Cardiac muscle cell (in vitro differentiated cells and primary cell): ENCODE measurements at regions not wholly inside any gene's neighbourhood (a gene's known extent, or its start where the extent isn't known, plus 50 kb on each side); places are given as distances from the start of the nearest gene placed in this dataset.

Source experiments
- DNase-seq, 2 donors: peaks; one replicate each; pipeline versions ENCODE4 v3.0.0 to v3.0.0-alpha.2; 2010 to 2017; ENCODE audit warnings: low read depth in 1 of 2, low spot score in 1 of 2
- H3K27ac ChIP-seq: fragments of 200-600 bp; sonication (generic); 2 replicates; pipeline ENCODE4 v1.5.1; 2016
- H3K27me3 ChIP-seq: fragments of 200-600 bp; sonication (generic); 2 replicates; pipeline ENCODE4 v1.6.0; 2016; ENCODE audit warnings: control low read depth
- H3K36me3 ChIP-seq: fragments of 200-600 bp; sonication (generic); 2 replicates; pipeline ENCODE4 v1.5.1; 2016; ENCODE audit warnings: control low read depth
- H3K4me1 ChIP-seq: fragments of 200-600 bp; sonication (generic); 2 replicates; pipeline ENCODE4 v1.8.1; 2017; ENCODE audit warnings: low read depth, mild to moderate bottlenecking, mixed run types
- H3K4me3 ChIP-seq: fragments of 200-600 bp; sonication (generic); 2 replicates; pipeline ENCODE4 v1.5.1; 2016; ENCODE audit warnings: mild to moderate bottlenecking
- H3K9me3 ChIP-seq: fragments of 200-600 bp; sonication (generic); 2 replicates; pipeline ENCODE4 v1.5.1; 2017; ENCODE audit warnings: low read depth, mild to moderate bottlenecking, control low read depth
- TF ChIP-seq, protein P1 (sequence below): IDR thresholded peaks from 2 replicates; pipeline ENCODE4 v1.5.1; 2012; ENCODE audit warnings: low read depth, mild to moderate bottlenecking, low read length

DNA sequence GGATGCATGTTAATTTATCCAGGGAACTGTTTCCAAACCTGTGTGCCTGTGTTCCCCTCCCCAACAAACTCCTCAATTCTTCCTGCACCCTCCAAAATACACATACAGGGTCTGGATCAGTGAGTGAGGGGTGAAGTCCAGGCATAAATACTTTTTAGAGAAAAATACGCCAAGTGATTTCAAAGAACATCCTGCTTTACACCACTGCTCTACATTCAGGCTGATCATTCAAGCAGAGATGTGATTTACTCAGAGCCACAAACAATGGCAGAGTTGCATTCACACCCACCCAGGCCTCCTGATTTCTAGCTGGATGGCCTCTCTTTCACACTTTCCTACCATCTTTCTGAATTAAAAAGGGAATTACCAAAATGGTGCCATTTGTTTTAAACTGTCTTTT is 289.5 kb upstream of the SLC14A2 start:
- H3K9me3 ChIP-seq: no peaks in the 10 kb centered on the region
- peaks cover 13% of the 10 kb centered on the region for H3K4me1 ChIP-seq
- no peaks in the 10 kb centered on the region for H3K36me3 ChIP-seq
- no peak for DNase-seq
- no peak overlapping the region for H3K4me3 ChIP-seq
- TF ChIP-seq, protein P1, sequence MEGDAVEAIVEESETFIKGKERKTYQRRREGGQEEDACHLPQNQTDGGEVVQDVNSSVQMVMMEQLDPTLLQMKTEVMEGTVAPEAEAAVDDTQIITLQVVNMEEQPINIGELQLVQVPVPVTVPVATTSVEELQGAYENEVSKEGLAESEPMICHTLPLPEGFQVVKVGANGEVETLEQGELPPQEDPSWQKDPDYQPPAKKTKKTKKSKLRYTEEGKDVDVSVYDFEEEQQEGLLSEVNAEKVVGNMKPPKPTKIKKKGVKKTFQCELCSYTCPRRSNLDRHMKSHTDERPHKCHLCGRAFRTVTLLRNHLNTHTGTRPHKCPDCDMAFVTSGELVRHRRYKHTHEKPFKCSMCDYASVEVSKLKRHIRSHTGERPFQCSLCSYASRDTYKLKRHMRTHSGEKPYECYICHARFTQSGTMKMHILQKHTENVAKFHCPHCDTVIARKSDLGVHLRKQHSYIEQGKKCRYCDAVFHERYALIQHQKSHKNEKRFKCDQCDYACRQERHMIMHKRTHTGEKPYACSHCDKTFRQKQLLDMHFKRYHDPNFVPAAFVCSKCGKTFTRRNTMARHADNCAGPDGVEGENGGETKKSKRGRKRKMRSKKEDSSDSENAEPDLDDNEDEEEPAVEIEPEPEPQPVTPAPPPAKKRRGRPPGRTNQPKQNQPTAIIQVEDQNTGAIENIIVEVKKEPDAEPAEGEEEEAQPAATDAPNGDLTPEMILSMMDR: no peak
- H3K27me3 ChIP-seq: no peaks in the 10 kb centered on the region
- H3K27ac ChIP-seq: no peak overlapping the region

DNA sequence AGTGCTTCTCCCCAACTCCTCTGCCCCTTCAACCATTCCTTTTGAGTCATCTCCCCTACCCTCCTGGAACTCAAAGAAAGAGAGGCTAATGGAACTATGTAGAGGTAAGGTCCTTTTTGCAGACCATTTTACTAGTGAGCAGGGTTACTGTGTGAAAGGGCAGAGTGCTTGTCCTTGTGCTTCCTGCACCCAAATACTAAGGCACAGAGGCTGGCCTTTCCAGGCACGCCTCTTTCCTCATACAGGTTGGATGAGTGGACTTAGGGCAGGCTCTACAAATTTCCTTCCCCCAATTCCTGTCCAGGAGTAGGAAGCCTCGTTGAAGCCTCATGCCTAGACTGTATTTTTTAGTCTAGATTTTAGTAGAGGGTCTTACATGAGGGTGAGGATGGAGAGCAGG is 288.8 kb upstream of the SLC14A2 start:
- Histone ChIP-seq H3K36me3 (no peaks in the 10 kb centered on the region), H3K9me3 (no peaks in the 10 kb centered on the region), H3K27ac (no peak overlapping the region), H3K27me3 (no peaks in the 10 kb centered on the region), H3K4me3 (no peak overlapping the region), H3K4me1 (peaks cover 8% of the 10 kb centered on the region)
- TF ChIP-seq, protein P1: no peak
- DNase-seq: no peak

DNA sequence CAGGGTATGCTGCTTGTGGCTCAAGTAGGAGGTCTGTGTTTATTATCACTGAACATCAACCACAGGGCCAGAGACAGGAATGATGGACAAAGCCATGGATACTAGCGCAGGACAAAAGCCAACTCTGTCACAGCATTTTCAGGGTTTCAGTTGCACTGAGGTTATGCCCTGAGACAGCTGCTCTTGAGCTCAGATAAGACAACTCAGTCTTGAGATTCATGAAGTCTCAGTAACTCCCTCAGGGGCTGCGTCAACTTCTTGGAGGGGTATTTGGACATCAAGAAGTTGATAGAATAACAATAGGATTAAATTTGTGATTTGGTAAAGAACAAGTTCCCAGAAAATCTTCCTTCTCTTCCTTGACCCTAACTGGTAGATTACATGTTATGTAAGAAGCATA is 287.0 kb upstream of the SLC14A2 start:
- Histone ChIP-seq H3K4me1 (no peaks in the 10 kb centered on the region), H3K27ac (no peak overlapping the region), H3K9me3 (no peaks in the 10 kb centered on the region), H3K27me3 (no peaks in the 10 kb centered on the region), H3K36me3 (no peaks in the 10 kb centered on the region), H3K4me3 (no peak overlapping the region)
- DNase-seq: no peak
- TF ChIP-seq, protein P1: no peak

DNA sequence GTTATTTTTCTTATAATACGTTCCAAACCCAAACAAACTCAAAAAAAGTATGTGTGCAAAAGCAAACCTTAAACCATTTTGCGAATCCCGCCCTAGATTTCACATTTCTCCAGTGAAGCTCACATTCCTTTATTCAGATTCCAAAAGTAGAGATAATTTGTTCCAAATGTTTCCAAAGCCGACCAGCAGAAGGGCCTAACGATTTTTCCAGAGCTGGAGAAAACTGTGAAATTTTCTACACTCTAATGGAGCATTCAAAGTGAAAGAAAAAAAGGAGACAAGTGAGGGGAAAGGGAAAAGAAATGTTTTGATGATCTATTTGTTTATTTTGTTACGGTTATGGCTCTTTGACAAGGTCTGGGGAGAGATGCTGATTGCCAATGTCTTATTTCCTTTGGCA is 286.5 kb upstream of the SLC14A2 start:
- no peak for DNase-seq
- Histone ChIP-seq H3K4me3 (no peak overlapping the region), H3K36me3 (no peaks in the 10 kb centered on the region), H3K27me3 (no peaks in the 10 kb centered on the region), H3K27ac (no peak overlapping the region), H3K9me3 (no peaks in the 10 kb centered on the region), H3K4me1 (no peaks in the 10 kb centered on the region)
- TF ChIP-seq, protein P1: no peak

DNA sequence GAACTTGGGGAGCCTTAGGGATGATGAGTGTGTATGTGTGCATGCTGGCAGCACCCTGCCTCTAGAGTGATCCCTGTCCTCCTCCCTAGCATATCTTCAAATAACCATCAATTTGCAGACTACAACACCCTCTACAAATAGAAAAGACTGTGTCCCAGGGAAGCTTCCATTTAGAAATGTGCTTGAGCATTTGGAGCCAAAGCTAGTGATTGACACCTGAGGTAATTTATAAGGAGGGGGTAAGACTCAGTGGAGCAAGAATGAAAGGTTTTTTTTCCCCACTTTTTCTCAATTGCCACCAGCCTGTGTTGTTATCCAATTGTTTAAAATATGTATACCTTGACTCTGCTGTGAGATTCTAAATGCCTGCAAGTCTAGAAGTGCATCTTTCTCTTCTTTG is 286.0 kb upstream of the SLC14A2 start:
- Histone ChIP-seq H3K9me3 (no peaks in the 10 kb centered on the region), H3K27ac (no peak overlapping the region), H3K36me3 (no peaks in the 10 kb centered on the region), H3K27me3 (no peaks in the 10 kb centered on the region), H3K4me3 (no peak overlapping the region), H3K4me1 (no peaks in the 10 kb centered on the region)
- no peak for DNase-seq
- TF ChIP-seq, protein P1: no peak

DNA sequence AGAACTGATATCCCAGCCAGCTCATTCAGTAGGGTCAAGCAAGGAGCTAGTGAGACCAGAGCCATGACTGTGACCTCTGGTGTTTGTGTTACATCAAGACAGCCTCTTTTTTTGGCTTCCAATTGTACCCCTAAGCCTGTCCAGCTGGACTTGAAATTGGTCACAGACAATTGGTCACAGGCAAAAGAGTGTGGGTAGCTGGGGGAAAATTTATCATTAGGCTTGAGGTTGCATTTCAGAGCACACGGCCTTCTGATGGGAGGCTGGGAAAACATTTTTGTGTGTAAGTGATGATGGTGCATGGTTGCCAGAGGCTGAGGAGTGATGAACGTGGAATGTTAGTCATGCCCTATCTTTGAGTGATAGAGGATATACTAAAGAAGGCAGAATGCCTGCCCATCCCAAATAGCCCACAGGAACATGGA is 285.1 kb upstream of the SLC14A2 start:
- DNase-seq: no peak
- Histone ChIP-seq H3K27ac (no peak overlapping the region), H3K4me1 (no peaks in the 10 kb centered on the region), H3K27me3 (no peaks in the 10 kb centered on the region), H3K9me3 (no peaks in the 10 kb centered on the region), H3K36me3 (no peaks in the 10 kb centered on the region), H3K4me3 (no peak overlapping the region)
- TF ChIP-seq, protein P1: no peak
